RWPE2 (cell line): ENCODE measurements at regions not wholly inside any gene's neighbourhood (a gene's known extent, or its start where the extent isn't known, plus 50 kb on each side); places are given as distances from the start of the nearest gene placed in this dataset.

Experiments
- ATAC-seq: fragments of 200-7000 bp; cut with Tn5 transposase; 3 replicates; pipeline ENCODE4 v1.9.1; 2021; ENCODE audit warnings: low read depth
- DNase-seq: peaks from one replicate; pipeline ENCODE4 v3.0.0-alpha.2; 2020; ENCODE audit warnings: low spot score
- H3K27ac ChIP-seq: fragments of 450-650 bp; 2 replicates; pipeline ENCODE4 v1.5.1; 2017; ENCODE audit warnings: mild to moderate bottlenecking; ENCODE audit not compliant: poor library complexity, severe bottlenecking
- H3K27me3 ChIP-seq: fragments of 250-450 bp; sonication (Bioruptor Pico); 2 replicates; pipeline ENCODE4 v1.5.1; 2021; ENCODE audit warnings: mild to moderate bottlenecking, moderate library complexity; ENCODE audit not compliant: insufficient read depth, poor library complexity, severe bottlenecking
- H3K36me3 ChIP-seq: fragments of 250-450 bp; sonication (Bioruptor Pico); 2 replicates; pipeline ENCODE4 v1.5.1; 2020; ENCODE audit warnings: low read depth, mild to moderate bottlenecking, moderate library complexity
- H3K4me1 ChIP-seq: fragments of 250-450 bp; sonication (Bioruptor Pico); 2 replicates; pipeline ENCODE4 v1.5.1; 2021; ENCODE audit warnings: mild to moderate bottlenecking, moderate library complexity; ENCODE audit not compliant: insufficient read depth, poor library complexity, severe bottlenecking
- H3K4me3 ChIP-seq: fragments of 250-450 bp; sonication (Bioruptor Pico); 2 replicates; pipeline ENCODE4 v1.5.1; 2021; ENCODE audit warnings: mild to moderate bottlenecking, moderate library complexity; ENCODE audit not compliant: severe bottlenecking
- H3K9me3 ChIP-seq: fragments of 250-450 bp; sonication (Bioruptor Pico); 2 replicates; pipeline ENCODE4 v1.5.1; 2021; ENCODE audit warnings: mild to moderate bottlenecking, moderate library complexity; ENCODE audit not compliant: severe bottlenecking
- TF ChIP-seq, protein P1 (sequence below): fragments of 450-650 bp; IDR thresholded peaks from one replicate; pipeline ENCODE4 v1.5.1; 2017; ENCODE audit warnings: mild to moderate bottlenecking, moderate library complexity; ENCODE audit not compliant: poor library complexity, severe bottlenecking

DNA sequence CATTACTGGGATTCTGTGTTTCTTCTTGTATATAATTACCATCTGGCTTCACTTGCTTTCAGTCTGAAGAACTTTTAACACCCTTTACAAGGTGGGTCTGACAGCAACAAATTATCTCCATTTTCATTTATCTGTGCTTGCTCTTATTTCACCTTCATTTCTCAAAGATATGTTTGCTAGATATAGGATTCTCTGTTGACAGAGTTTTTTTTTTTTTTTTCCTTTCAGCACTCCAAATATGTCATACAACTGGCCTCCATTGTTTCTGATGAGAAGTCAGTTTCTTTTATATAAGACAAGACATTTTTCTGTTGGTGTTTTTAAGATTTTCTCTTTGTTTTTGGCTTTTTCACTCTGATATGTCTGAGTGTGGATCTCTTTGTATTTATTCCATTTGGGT lies 59.3 kb upstream of the TACR1 start:
- ATAC-seq (no peak), DNase-seq (no peak)
- Histone ChIP-seq H3K4me3 (no peak overlapping the region), H3K4me1 (no peaks in the 10 kb centered on the region), H3K27ac (no peak overlapping the region), H3K9me3 (peaks cover 5% of the 10 kb centered on the region), H3K36me3 (no peaks in the 10 kb centered on the region), H3K27me3 (no peaks in the 10 kb centered on the region)
- TF ChIP-seq, protein P1, sequence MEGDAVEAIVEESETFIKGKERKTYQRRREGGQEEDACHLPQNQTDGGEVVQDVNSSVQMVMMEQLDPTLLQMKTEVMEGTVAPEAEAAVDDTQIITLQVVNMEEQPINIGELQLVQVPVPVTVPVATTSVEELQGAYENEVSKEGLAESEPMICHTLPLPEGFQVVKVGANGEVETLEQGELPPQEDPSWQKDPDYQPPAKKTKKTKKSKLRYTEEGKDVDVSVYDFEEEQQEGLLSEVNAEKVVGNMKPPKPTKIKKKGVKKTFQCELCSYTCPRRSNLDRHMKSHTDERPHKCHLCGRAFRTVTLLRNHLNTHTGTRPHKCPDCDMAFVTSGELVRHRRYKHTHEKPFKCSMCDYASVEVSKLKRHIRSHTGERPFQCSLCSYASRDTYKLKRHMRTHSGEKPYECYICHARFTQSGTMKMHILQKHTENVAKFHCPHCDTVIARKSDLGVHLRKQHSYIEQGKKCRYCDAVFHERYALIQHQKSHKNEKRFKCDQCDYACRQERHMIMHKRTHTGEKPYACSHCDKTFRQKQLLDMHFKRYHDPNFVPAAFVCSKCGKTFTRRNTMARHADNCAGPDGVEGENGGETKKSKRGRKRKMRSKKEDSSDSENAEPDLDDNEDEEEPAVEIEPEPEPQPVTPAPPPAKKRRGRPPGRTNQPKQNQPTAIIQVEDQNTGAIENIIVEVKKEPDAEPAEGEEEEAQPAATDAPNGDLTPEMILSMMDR = no peak

DNA sequence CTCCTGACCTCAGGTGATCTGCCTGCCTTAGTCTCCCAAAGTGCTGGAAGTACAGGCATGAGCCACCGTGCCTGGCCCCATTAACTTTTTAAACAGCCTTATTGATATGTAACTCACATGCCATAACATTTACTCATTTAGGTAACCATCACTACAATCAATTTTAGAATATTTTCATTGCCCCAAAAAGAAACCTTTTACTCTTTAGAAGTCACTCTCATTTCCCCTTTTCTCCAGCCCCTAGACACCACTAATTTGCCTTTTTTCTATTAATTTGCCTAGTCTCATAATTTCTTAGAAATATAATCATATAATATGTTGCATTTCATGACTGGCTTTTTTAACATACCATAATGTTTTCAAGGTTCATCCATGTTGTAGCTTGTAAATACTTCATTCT lies 57.2 kb upstream of the TACR1 start:
- Histone ChIP-seq H3K27ac (no peak overlapping the region), H3K27me3 (no peaks in the 10 kb centered on the region), H3K4me3 (no peak overlapping the region), H3K4me1 (no peaks in the 10 kb centered on the region), H3K36me3 (no peaks in the 10 kb centered on the region), H3K9me3 (peaks cover 5% of the 10 kb centered on the region)
- DNase-seq = no peak
- ATAC-seq = no peak
- TF ChIP-seq, protein P1 = no peak

DNA sequence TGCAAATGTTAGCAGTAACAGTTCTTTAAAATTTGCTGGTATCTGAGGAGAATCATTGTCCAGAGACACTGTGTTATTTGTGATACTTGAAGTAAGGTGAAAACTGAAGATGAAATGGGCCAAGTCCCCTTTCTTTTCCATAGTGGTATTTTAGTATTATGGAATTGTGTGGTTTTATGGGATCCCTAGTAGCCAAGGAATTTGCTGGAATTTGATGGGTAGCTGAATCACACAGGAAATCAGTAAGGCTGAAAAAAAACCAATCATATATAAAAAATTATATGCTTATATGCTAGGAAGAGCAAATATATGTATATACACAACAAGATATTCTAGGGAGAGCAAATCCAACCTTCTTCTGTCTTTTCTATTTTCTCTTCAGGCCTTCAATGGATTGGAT lies 54.2 kb upstream of the TACR1 start:
- Histone ChIP-seq H3K27ac (no peak overlapping the region), H3K36me3 (no peaks in the 10 kb centered on the region), H3K4me1 (no peaks in the 10 kb centered on the region), H3K27me3 (no peaks in the 10 kb centered on the region), H3K4me3 (no peak overlapping the region), H3K9me3 (peaks cover 5% of the 10 kb centered on the region)
- TF ChIP-seq, protein P1 = no peak
- DNase-seq = no peak
- no peak for ATAC-seq

DNA sequence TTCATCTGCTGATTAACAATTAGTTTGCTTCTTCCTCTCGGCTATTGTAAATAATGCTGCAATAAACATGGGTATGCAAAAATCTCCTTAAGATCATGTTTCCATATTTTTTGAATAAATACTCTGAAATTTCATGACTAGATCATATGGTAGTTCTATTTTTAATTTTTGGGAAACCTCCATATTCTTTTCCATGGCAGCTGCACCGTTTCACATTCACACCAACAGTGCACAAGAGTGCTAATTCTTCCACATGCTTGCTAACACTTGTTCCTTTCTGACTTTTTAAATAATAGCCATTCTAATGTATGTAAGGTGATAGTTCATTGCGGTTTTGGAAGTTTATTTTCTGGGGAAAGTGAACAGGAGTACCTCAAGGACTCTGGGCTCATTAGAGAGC lies 52.6 kb upstream of the TACR1 start:
- DNase-seq (no peak), ATAC-seq (no peak)
- H3K9me3 ChIP-seq = no peaks in the 10 kb centered on the region
- H3K4me3 ChIP-seq = no peak overlapping the region
- H3K4me1 ChIP-seq = peaks cover 4% of the 10 kb centered on the region
- no peaks in the 10 kb centered on the region for H3K36me3 ChIP-seq
- TF ChIP-seq, protein P1 = no peak
- H3K27me3 ChIP-seq = no peaks in the 10 kb centered on the region
- H3K27ac ChIP-seq = no peak overlapping the region
